ENCODE measurements at regions not wholly inside any gene's neighbourhood (a gene's known extent, or its start where the extent isn't known, plus 50 kb on each side); places are given as distances from the start of the nearest gene placed in this dataset.

GRCh38 chr16:86786994-86787393 is 208.6 kb downstream of the FOXL1 start:
- TF ChIP-seq CTCF (IDR thresholded peaks at IDR 0.05) (no peak), POLR2A (IDR thresholded peaks at IDR 0.05) (no peak)

All from heart left ventricle (tissue), 13 donors.